AG04449 (cell line): ENCODE measurements at regions not wholly inside any gene's neighbourhood (a gene's known extent, or its start where the extent isn't known, plus 50 kb on each side); places are given as distances from the start of the nearest gene placed in this dataset.

Source experiments
- CTCF ChIA-PET: fragments of 350-600 bp; formaldehyde crosslinking; extraction: SDS; loops from one replicate; lab custom pipeline; 2021; ENCODE audit warnings: antibody characterized with exemption; lab: Yijun Ruan, JAX
- POLR2A ChIA-PET: fragments of 400-600, 350-600 bp; formaldehyde crosslinking; extraction: SDS; loops from one replicate; lab custom pipeline; 2020; ENCODE audit warnings: antibody characterized with exemption, inconsistent platforms; lab: Yijun Ruan, JAX
- DNase-seq: peaks from one replicate; pipeline ENCODE4 v3.0.0-alpha.2; 2010; ENCODE audit warnings: low read depth, low spot score
- H3K4me3 ChIP-seq: 2 replicates; pipeline ENCODE4 v1.5.1; 2011; ENCODE audit warnings: low read depth, mild to moderate bottlenecking, control low read depth, low read length
- CTCF ChIP-seq: IDR thresholded peaks from one replicate; pipeline ENCODE4 v1.5.1; 2011; ENCODE audit warnings: mild to moderate bottlenecking, moderate library complexity, low read length, control low read depth, inconsistent platforms; ENCODE audit not compliant: insufficient read depth; ENCODE audit errors: missing control alignments

GRCh38 chr16:63617047-63617989, 1504.5 kb downstream of the CDH11 start:
- H3K4me3 ChIP-seq = peak overlapping the region; percentile 56
- no peak for TF ChIP-seq CTCF
- CTCF ChIA-PET = interaction anchor here (1.6 kb wide), 1 partner anchor 12 kb away, joined by 4 read pairs; no protein-coding TSS in a partner anchor
- no peak for DNase-seq
- POLR2A ChIA-PET = no interaction called here

GRCh38 chr16:63614429-63614828, 1507.4 kb downstream of the CDH11 start:
- no peak for DNase-seq
- TF ChIP-seq CTCF = no peak
- ChIA-PET CTCF (no interaction called here), POLR2A (no interaction called here)
- no peak overlapping the region for H3K4me3 ChIP-seq

- H3K4me3 ChIP-seq = no peak overlapping the region
- CTCF ChIA-PET = no interaction called here
- POLR2A ChIA-PET = no interaction called here
- no peak for DNase-seq
- TF ChIP-seq CTCF = no peak
Measured at GRCh38 chr16:63613701-63614100, 1508.2 kb downstream of the CDH11 start.

GRCh38 chr16:63612462-63613227, 1509.2 kb downstream of the CDH11 start:
- no peak for DNase-seq
- H3K4me3 ChIP-seq = no peak overlapping the region
- CTCF ChIA-PET = no interaction called here
- POLR2A ChIA-PET = interaction anchor here (0.6 kb wide), 1 partner anchor 149 kb away, joined by 3 read pairs; no protein-coding TSS in a partner anchor
- TF ChIP-seq CTCF = no peak

GRCh38 chr16:63606778-63607177, 1515.1 kb downstream of the CDH11 start:
- ChIA-PET POLR2A (no interaction called here), CTCF (no interaction called here)
- no peak for DNase-seq
- no peak overlapping the region for H3K4me3 ChIP-seq
- TF ChIP-seq CTCF = no peak

- DNase-seq = no peak
- CTCF ChIA-PET = no interaction called here
- POLR2A ChIA-PET = no interaction called here
- no peak overlapping the region for H3K4me3 ChIP-seq
- TF ChIP-seq CTCF = no peak
Measured at GRCh38 chr16:63602206-63602927, 1519.5 kb downstream of the CDH11 start.
